ENCODE measurements at regions not wholly inside any gene's neighbourhood (a gene's known extent, or its start where the extent isn't known, plus 50 kb on each side); places are given as distances from the start of the nearest gene placed in this dataset.

GRCh38 chr4:64594723-64595122 lies 185.5 kb upstream of the TECRL start:
- no peak for TF ChIP-seq CTCF (IDR thresholded peaks at IDR 0.05; ENCODE audit: control extremely low read depth, extremely low read depth, low read depth, missing control alignments)
- DNase-seq (ENCODE audit: extremely low spot score) = no peak
- ChIA-PET CTCF (no interaction called here), POLR2A (no interaction called here)

GRCh38 chr4:64588507-64588906 lies 179.3 kb upstream of the TECRL start:
- ChIA-PET POLR2A (no interaction called here), CTCF (no interaction called here)
- no peak for TF ChIP-seq CTCF (IDR thresholded peaks at IDR 0.05; ENCODE audit: control extremely low read depth, extremely low read depth, low read depth, missing control alignments)
- DNase-seq (ENCODE audit: extremely low spot score) = no peak

DNA sequence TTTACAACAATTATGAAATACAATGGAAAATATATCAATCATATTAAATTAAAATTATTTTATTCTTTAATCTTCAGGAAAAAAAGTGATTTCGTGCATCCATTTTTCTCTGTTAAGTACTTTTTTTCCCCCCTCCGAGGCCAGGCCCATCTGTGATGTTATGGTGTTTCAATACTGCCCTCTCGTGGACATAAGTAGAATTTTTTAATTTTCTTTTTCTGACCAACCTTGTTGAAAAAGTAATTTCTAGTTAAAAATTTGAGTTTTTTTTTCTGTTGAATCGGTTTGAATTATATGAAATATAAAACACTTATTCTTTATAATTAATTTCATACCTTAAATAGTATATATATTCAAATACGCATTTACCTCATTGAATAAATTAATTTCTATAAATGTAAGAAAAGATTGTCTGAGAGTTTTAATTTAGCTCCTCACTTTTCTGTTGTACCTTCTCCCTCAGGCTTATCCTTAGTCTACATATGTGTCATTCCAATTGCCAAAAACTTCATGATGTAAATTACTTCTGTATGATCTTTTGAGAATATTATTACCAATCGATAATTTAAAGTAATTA lies 175.8 kb upstream of the TECRL start:
- TF ChIP-seq CTCF (IDR thresholded peaks at IDR 0.05; ENCODE audit: control extremely low read depth, extremely low read depth, low read depth, missing control alignments) = peak; percentile 54
- ChIA-PET CTCF (interaction anchor here (1.2 to 1.7 kb wide), 2 partner anchors 8 to 21 kb away, joined by 5 to 6 read pairs; no protein-coding TSS in a partner anchor), POLR2A (no interaction called here)
- DNase-seq (ENCODE audit: extremely low spot score) = peak; percentile 8

DNA sequence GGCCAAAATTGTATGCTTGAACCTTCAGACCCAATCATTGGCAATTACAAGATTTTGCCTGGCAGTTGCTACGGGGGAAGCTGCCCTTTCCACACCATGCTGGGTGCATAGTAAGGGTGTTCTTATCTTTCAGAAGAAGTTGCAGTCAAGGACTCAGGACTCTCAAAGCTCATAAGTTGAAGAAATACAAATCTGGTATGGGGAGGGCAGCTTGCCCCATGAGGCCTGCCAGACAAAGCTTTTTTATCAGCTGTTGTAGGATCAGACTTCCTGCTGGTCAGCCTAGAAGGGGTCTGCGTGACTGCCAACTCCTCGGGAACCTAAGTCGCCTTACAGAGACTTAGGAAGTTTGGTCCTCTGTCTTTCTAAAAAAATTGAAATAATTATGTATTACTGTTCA lies 174.9 kb upstream of the TECRL start:
- TF ChIP-seq CTCF (IDR thresholded peaks at IDR 0.05; ENCODE audit: control extremely low read depth, extremely low read depth, low read depth, missing control alignments) = no peak
- no peak for DNase-seq (ENCODE audit: extremely low spot score)
- ChIA-PET CTCF (interaction anchor here (1.2 to 1.7 kb wide), 2 partner anchors 9 to 20 kb away, joined by 5 to 6 read pairs; no protein-coding TSS in a partner anchor), POLR2A (no interaction called here)

DNA sequence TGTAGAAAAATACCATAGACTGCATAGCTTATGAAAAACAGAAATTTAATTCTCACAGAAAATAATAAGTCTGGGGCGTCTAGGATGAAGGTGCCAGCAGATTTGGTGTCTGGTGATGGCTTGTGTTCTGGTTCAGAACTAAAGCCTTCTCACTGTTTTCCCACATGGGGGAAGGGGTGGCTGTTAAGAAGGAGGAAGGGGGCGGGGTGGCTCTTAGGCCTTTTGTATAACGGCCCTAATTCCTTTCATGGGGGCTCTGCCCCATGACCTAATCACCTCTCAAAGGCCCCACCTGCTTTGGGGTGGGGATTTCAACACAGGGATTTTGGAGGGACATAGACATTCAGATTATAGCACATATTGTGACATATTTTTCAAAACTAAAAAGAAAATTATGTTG lies 173.2 kb upstream of the TECRL start:
- ChIA-PET CTCF (interaction anchor here (1.0 kb wide), 1 partner anchor 14 kb away, joined by 3 read pairs; no protein-coding TSS in a partner anchor), POLR2A (no interaction called here)
- TF ChIP-seq CTCF (IDR thresholded peaks at IDR 0.05; ENCODE audit: control extremely low read depth, extremely low read depth, low read depth, missing control alignments) = no peak
- no peak for DNase-seq (ENCODE audit: extremely low spot score)

GRCh38 chr4:64581422-64581821 lies 172.2 kb upstream of the TECRL start:
- POLR2A ChIA-PET = no interaction called here
- CTCF ChIA-PET = interaction anchor here (1.0 to 1.5 kb wide), 2 partner anchors 13 to 18 kb away, joined by 3 to 4 read pairs; no protein-coding TSS in a partner anchor
- TF ChIP-seq CTCF (IDR thresholded peaks at IDR 0.05; ENCODE audit: control extremely low read depth, extremely low read depth, low read depth, missing control alignments) = no peak
- no peak for DNase-seq (ENCODE audit: extremely low spot score)

Data from GM10248 (cell line).